ENCODE measurements at regions not wholly inside any gene's neighbourhood (a gene's known extent, or its start where the extent isn't known, plus 50 kb on each side); places are given as distances from the start of the nearest gene placed in this dataset.

DNA sequence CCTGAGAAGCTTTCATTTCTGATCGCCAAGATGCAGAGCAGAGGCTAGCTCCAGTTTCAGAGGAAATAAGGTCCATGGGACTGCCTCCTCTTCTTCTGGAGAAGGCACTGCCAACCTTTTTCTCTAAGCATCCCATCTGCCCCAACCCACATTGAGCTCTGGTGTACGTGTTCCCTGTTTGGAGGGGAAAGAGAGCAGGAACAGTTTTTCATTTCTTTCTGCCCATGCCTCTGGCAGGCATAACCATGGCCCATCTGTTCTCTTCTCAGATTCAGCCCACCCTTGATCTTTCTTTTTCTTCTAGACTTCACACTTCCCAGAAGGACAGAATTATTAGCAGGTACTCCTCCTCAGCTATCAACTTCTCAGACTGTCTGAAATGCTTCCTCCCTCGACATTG, 1110.3 kb upstream of the KLHL29 start:
- DNase-seq (ENCODE audit: low read depth, low spot score) = no peak
- no peaks in the 10 kb centered on the region for H3K9me2 ChIP-seq (ENCODE audit: insufficient read depth)
- no peak overlapping the region for H3K9ac ChIP-seq (ENCODE audit: low read length)
- BruUV-seq (replicated peaks) = no TSS peak
- H3K4me2 ChIP-seq (ENCODE audit: low read length) = no peak overlapping the region
- ATAC-seq = no peak
- TF ChIP-seq ATF3 (IDR thresholded peaks at IDR 0.05) (no peak), ZFX (IDR thresholded peaks at IDR 0.05) (no peak), MAX (IDR thresholded peaks at IDR 0.05) (no peak), EZH2phosphoT487 (IDR thresholded peaks at IDR 0.05; ENCODE audit: borderline replicate concordance) (no peak), SIN3A (IDR thresholded peaks at IDR 0.05; ENCODE audit: low read depth) (no peak), CBX3 (IDR thresholded peaks at IDR 0.05; ENCODE audit: low read depth) (no peak), SP1 (IDR thresholded peaks at IDR 0.05; ENCODE audit: low read depth) (no peak), RAD21 (IDR thresholded peaks at IDR 0.05; ENCODE audit: low read depth) (no peak), JUND (IDR thresholded peaks at IDR 0.05) (no peak), ZNF274 (IDR thresholded peaks at IDR 0.05; ENCODE audit: low read depth, low read length) (no peak), TCF7L2 (IDR thresholded peaks at IDR 0.05; ENCODE audit: borderline replicate concordance, extremely low read depth, insufficient read depth, insufficient read length) (no peak), ELF1 (IDR thresholded peaks at IDR 0.05; ENCODE audit: borderline replicate concordance, low read depth) (no peak), ZBTB33 (IDR thresholded peaks at IDR 0.05; ENCODE audit: extremely low read depth, insufficient replicate concordance, low read length) (no peak), CTCF (IDR thresholded peaks at IDR 0.05 in 2 of 3, conservative IDR thresholded peaks at IDR 0.05 in 1 of 3; ENCODE audit: borderline replicate concordance in 1 of 3, insufficient read depth in 1 of 3, low read depth in 2 of 3, low read length in 2 of 3) (no peak), SRF (IDR thresholded peaks at IDR 0.05; ENCODE audit: low read depth) (no peak), FOSL1 (IDR thresholded peaks at IDR 0.05; ENCODE audit: low read depth) (no peak), POLR2AphosphoS5 (IDR thresholded peaks at IDR 0.05; ENCODE audit: low read depth, low read length) (no peak), EZH2 (IDR thresholded peaks at IDR 0.05) (no peak)
- TF ChIP-seq, protein P1, sequence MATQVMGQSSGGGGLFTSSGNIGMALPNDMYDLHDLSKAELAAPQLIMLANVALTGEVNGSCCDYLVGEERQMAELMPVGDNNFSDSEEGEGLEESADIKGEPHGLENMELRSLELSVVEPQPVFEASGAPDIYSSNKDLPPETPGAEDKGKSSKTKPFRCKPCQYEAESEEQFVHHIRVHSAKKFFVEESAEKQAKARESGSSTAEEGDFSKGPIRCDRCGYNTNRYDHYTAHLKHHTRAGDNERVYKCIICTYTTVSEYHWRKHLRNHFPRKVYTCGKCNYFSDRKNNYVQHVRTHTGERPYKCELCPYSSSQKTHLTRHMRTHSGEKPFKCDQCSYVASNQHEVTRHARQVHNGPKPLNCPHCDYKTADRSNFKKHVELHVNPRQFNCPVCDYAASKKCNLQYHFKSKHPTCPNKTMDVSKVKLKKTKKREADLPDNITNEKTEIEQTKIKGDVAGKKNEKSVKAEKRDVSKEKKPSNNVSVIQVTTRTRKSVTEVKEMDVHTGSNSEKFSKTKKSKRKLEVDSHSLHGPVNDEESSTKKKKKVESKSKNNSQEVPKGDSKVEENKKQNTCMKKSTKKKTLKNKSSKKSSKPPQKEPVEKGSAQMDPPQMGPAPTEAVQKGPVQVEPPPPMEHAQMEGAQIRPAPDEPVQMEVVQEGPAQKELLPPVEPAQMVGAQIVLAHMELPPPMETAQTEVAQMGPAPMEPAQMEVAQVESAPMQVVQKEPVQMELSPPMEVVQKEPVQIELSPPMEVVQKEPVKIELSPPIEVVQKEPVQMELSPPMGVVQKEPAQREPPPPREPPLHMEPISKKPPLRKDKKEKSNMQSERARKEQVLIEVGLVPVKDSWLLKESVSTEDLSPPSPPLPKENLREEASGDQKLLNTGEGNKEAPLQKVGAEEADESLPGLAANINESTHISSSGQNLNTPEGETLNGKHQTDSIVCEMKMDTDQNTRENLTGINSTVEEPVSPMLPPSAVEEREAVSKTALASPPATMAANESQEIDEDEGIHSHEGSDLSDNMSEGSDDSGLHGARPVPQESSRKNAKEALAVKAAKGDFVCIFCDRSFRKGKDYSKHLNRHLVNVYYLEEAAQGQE (IDR thresholded peaks at IDR 0.05; ENCODE audit: low read depth) = no peak
- H3K27me3 ChIP-seq (ENCODE audit: insufficient read depth, low read length) = no peaks in the 10 kb centered on the region
- H3K4me3 ChIP-seq (replicated peaks in 1 of 2; ENCODE audit: low read depth in 1 of 2, low read length in 2 of 2) = no peak overlapping the region
- no peaks in the 10 kb centered on the region for H3K4me1 ChIP-seq (ENCODE audit: control insufficient read depth in 1 of 2, insufficient read depth in 2 of 2, low read length in 2 of 2)
- RAD21 ChIA-PET (ENCODE audit: low non-redundant PET in 1 of 2, low total read pairs in 2 of 2, uncharacterized antibody in 2 of 2, unreplicated experiment in 2 of 2) = no interaction called here
- no peaks in the 10 kb centered on the region for H3K36me3 ChIP-seq (ENCODE audit: control insufficient read depth in 1 of 2, insufficient read depth in 2 of 2, low read length in 2 of 2)
- CTCF ChIA-PET = no interaction called here
- no peak overlapping the region for H2AFZ ChIP-seq (ENCODE audit: low read depth, low read length, poor library complexity, severe bottlenecking)
- H3K27ac ChIP-seq (ENCODE audit: low read depth, low read length) = no peak overlapping the region
- POLR2A ChIA-PET = no interaction called here
- H3K79me2 ChIP-seq (ENCODE audit: insufficient read depth, low read length) = no peaks in the 10 kb centered on the region
- peaks cover 3 to 9% of the 10 kb centered on the region in 2 experiments; a peak in 2 of 4 replicates for H3K9me3 ChIP-seq (ENCODE audit: control insufficient read depth in 1 of 2, insufficient read depth in 1 of 2, low read depth in 1 of 2, low read length in 2 of 2)
- intact Hi-C loops (cut with micrococcal nuclease) = no loop called here
- no peaks in the 10 kb centered on the region for H4K20me1 ChIP-seq (ENCODE audit: insufficient read depth)
